G401 (cell line): ENCODE measurements at regions not wholly inside any gene's neighbourhood (a gene's known extent, or its start where the extent isn't known, plus 50 kb on each side); places are given as distances from the start of the nearest gene placed in this dataset.
A peak's percentile ranks its signal among the peaks of the same experiment; 100 is the strongest.
"Not testable (repeated sequence)": the region's sequence is repeated elsewhere in the genome, so short reads cannot be mapped to it uniquely, and the experiment has no call there.

Source experiments
- DNase-seq: peaks from one replicate; pipeline ENCODE4 v3.0.0-alpha.2; 2015; ENCODE audit warnings: low spot score
- in situ Hi-C: cut with HindIII; loops from 2 replicates; pipeline ENCODE4 v1.10.0; 2016; ENCODE audit warnings: low sequenced_read_pairs, mixed read lengths

DNA sequence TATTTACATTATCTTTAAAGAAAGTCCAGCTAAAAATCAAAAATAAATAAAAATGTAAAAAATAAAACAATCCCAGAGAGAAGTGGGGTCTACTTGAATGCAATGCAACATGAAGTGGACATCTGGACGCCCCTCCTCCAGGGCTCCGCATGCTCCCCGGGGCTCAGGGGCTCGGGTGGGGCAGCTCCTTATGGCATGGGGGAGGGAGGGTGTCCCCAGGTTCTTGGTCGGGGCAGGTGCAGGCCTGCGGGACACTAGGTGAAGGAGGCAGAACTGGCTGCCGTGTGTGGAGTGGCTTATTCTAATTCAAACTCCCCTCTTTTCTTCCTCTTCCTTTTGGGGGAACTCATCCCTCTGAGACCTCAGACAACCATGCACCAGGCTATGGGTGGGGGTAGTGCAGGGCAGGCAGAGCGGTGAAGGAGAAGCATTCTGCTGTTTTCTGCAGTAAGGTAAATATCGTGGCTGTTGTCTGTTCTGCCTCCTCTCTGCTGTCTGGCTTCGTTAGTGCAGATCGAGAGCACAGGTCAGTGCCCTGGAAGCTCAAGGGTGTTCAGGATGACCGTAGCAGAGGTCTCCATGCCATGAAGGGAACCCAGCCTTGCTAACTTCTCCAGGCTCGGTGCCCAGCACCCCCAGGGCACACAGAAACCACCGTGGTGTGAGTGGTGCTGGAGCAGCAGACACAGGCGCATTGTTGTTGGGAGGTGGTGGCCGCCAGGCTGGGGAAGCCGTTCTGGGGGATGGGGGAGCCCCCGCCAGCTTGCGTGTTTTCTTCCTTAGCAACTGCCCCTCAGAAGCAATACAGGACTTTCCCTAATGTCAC lies 82.6 kb downstream of the TTLL2 start:
- in situ Hi-C loops: no loop called here
- DNase-seq: no peak

DNA sequence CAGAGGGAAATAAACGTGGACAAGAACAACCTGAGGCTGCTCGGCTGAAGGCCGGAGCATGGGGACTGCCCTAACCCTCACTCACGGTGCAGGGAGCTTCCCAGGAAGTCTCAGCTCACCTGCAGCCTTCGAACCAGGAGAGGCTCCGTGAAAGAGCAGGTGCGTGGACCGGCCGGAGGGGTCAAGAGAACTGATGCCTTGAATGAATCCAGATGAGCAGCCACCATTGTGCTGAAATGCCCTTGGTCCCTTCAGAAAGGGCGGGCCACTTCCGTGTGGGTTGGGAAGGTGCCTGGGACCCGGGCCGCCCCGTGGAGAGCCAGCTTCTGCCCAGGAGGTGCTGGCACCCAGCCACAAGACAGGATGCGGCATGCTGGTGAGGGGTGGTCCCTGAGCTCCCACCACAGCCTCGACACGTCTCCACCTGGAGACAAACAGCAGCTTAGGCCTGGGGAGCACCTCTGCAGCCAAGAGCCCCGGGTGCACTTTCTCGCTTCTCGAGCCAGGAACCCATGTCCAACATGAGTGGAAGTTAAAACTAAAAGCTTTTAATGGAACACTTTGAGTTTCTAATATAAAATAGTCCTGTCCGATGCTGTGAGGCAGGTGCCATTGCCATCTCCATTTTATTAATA lies 83.5 kb downstream of the TTLL2 start:
- in situ Hi-C loops: no loop called here

DNA sequence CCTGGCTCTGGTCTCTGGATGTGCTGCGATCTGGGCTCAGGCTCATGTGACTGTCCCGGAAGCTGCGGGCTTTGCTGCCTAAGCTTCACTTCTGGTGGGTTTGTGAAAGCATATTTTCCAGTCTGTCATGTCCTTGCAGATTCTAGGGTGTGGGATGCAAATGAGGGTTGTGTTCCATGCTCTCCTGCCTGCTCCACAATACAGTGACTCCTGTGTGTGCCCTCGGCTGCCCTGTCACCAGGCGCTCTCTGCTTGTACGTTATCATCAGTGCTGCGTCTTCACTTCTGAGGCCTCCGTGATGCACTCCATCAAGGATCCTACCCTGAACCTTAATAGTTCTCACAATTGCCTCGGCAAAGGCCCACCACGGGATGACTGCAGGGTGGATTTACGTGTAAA lies 84.2 kb downstream of the TTLL2 start:
- DNase-seq: no peak
- in situ Hi-C loops: no loop called here

More for the DNA sequence above, 83.5 kb downstream of the TTLL2 start:
- no peak for DNase-seq

DNA sequence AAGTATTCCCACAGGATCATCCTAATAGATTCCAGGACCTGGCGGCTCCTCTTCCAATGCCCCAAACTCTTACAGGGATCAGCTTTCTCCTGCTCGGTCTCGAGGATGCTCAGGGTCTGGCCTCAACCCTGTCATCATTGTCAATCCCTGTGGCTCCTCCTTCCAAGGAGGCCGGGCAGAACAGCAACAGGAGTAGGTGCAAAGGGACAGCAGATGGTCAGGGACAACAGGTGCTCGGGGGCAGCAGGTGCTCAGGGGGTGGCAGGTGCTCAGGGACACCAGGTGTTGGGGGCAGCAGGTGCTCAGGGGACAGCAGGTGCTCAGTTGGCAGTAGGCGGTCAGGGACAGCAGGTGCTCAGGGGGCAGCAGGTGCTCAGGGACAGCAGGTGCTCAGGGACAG lies 84.8 kb downstream of the TTLL2 start:
- in situ Hi-C loops: no loop called here
- DNase-seq: peak; percentile 6

DNA sequence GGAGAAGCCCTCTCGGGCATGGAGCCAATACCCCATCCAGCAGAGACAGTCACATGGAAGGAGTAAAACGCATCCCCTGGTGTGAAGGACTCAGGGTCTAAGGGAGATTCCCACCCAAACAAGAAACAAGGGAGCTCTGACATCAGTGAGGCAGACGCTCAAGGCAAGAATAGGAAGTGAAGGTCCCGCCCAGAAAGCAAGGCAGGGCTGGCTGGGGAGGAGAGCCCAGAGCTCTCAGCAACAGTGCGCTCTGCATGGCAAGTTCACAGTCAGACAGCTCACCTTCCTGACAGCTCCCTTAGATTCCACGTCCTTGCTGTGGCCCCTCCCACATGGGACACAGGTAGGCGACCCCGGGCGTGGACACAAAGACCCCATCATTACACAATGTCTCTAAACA lies 85.6 kb downstream of the TTLL2 start:
- DNase-seq: no peak
- in situ Hi-C loops: no loop called here

DNA sequence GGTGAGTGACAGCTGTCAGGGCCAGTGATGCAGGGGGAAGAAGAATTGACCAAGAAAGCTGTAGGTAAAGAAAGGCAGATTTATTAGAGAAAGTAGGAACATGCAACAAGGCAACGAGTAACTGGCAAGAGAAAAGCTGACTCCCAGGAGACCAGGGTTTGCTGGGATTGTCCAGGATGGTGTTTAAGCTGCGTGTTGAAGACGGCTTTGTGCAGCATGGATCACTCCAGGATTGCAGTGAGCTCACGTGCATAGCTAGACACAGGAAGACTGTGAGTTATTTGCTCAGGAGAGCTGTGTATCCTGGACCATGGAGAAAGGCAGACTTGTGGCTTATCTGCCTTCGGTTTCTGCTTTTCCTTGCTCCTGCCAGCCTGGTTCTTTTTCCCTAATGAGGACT lies 87.6 kb downstream of the TTLL2 start:
- in situ Hi-C loops: no loop called here
- no peak for DNase-seq

DNA sequence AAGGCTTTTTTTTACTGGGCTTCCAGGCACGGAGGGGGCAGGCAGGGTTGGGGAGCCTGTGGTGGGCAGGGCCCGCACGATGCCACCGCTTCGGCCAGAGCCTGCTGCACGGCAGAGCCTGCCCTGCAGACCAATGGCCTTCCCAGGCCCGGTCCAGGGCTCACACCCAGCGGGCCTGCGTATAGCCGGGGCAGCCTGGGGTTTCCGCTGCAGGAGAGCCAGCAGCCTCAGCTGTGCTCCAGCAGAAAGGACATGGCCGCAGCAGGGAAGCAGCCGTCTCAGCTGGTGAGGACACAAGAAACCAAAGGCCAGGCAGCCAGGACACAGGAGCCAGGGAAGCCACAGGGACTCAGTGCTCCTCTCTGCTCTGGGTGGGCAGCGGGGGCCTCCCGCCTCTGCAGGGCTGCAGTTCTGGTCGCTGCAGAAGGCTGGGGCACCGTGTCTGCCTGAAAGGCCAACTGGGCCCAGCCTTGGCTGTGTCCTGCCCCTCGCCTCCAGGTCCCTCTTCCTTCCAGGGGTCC lies 90.6 kb downstream of the TTLL2 start:
- no peak for DNase-seq

DNA sequence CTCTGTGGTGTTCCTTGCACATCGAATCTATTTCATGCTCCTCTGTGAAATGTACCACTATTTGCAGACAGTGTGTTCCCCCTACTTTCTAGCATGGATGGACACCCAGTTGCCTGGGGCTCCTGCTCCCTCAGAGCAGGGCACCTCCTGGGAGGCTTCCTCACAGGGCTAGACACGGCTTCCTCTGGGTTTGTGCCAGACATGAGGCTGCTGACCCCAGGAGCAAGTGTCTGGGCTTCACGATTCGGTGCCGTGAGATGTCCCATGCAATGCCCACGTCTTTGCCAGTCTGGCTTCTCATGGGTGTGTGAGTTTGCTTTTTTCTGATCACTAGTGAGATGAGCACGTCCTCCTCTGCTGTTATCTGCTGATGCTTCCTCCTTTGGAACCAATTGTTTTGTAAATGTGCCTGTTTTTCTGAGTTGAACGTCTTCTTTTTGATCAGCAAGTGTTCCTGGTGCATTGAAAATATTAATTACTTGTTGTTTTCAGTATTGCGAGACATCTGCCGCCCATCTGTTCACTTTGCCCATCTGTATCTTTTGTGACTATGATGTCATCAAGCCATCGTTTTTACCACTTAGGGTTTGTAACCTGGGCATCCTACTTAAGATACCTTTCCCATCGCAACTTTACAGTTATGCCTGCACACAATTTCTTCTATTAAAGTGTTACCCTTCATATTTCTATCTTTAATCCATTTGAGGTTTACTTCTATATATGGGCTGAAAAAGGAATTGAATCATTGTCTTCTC lies 92.0 kb downstream of the TTLL2 start:
- in situ Hi-C loops: no loop called here
- no peak for DNase-seq

More for the DNA sequence above, 90.6 kb downstream of the TTLL2 start:
- in situ Hi-C loops: no loop called here

DNA sequence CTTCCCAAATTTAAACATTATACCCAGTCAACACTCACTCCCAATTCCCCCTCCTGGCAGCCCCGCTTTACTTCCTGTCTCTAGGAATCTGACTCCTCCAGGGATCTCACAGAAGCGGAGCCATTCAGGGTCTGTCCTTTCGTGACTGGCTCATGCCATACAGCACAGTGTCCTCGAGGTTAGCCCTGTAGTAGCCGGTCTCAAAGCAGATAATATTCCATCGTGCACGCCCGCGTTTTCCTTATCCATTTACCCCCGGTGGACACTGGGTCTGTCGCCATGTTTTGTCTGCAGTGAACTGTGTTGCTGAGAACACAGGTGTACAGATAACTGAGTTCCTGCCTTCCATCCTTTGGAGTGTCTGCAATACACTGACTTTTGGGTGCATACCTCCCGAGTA lies 95.3 kb downstream of the TTLL2 start:
- in situ Hi-C loops: no loop called here
- no peak for DNase-seq

DNA sequence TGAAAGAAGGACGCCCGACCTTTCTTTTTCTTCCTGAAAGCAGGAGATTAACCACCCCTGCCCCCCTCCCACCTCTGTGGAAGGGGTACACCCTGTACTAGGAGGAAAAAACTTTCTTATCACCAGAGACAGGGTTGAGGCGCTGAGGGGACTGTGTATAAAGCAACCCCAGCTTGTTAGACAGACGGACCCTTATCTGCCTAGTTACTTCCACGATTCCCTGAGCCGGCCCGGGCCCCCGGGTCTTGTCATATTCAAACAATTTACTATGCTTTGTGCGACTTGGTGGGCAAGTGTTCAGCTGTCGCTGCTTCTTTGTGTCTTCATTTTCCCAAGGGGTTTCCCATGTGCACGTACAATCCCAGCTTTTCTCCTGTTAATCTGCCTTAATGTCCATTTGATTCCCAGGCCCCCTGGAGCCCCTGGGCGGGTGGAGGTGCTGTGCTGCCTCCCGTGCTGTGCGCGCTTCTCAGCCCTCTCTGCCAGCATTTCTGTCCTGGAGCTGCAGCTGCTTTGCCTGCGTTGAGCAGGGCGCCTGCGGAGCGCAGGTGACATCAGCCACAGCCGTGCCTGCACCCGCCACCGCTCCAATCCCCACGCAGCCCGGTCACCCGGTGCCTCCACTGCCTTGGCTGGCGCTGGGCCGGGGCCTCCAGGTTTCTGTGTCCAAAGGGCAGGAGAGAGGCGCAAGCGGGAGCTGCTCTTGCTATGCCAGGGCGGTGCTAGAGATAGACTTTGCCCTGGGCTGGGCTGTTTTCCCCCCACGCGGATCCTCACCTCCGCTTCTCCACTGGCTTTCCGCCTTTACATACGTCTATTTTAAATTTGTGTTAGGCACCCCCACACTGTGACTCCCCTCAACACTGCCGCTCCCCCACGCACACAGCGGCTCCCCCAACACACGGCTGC lies 96.2 kb downstream of the TTLL2 start:
- DNase-seq: no peak
- in situ Hi-C loops: no loop called here

DNA sequence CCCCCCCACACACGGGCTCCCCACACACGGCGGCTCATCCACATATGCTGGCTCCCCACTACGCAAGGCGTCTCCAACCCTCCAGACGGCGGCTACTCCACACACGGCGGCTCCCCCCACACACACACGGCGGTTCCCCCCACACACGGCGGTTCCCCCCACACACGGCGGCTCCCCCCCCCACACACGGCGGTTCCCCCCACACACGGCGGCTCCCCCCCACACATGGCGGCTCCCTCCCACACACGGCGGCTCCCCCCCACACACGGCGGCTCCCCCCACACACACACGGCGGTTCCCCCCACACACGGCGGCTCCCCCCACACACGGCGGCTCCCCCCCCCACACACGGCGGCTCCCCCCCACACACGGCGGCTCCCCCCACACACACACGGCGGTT lies 97.1 kb downstream of the TTLL2 start:
- in situ Hi-C loops, DNase-seq: not testable (repeated sequence)

DNA sequence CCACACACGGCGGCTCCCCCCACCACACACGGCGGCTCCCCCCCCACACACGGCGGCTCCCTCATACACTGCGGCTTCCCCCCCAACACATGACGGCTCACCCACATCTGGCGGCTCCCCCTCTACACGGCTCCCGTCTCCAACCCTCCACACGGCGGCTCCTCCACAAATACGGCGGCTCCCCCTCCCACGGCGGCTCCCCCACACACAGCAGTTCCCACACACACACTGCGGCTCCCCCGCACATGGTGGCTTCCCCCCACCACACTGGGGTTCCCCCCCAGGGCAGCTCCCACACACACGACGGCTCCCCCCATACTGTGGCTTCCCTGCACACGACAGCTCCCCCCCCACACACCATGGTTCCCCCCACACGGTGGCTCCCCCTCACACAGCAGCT lies 98.0 kb downstream of the TTLL2 start:
- no peak for DNase-seq
- in situ Hi-C loops: no loop called here

DNA sequence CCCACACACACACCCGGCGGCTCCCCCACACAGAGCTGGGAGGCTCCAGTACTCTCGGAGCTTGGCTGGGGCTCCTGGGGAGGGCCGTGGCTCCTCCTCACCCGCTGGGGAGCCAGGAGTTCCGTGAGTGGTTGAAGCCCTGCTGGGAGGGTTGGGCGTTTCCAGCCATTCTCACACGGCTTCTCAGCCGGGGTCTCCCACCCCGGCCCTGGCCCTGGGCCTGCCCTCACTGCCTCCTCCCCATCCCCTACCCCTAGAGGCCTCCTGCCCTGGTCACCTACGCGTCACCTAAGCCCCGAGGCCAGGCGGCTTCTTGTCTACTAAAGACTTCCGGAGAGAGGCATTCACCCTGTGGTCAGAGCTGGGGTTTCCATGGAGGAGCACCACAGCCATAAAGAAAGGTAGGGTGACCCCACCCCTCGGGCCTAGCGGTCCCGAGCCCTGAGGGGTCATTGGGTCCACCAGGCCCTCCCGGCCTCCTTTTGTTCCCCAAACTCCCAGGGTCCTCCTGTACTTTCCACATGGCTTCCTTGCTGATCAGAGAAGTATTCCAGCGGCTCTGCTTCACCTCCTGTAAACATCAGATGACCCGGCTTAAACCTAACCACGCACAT lies 99.3 kb downstream of the TTLL2 start:
- in situ Hi-C loops: no loop called here
- DNase-seq: no peak

DNA sequence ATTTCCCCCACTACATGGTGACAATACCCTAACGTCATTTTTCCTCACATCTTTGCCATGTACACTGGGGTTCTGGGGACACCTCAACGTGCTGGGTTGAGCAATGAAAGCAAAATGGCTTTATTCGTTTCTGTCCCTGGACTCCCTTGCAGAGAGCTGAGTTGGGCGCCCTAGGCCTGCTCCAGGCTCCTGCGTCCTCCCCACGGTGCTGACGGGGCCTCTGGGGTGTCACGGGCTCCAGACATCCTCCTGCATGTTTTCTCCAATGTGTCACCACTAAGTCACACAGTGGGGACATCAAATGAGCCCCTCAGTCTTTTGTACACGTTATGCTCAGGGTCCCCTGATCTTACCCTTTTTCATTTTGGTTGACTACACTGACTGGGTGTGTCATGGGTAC lies 99.8 kb downstream of the TTLL2 start:
- in situ Hi-C loops: no loop called here
- no peak for DNase-seq

DNA sequence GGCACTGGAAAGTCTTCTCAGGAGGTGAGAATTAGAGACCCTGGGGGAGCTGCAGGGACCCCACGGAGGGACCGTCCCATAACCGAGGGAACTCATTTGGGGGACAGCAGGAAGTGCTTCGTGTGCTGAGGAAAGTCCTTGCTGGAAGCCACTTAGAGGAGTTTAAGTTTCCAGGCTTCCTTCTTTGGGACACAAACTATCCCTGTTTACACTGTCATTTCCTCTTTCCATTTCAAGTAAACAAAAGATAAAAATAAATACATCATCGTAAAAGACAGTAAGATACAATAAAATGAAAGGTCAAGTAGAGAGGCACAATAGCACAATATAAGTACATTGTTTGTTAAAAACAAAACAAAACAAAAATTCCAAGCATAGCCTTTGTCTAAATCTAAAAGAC lies 101.2 kb downstream of the TTLL2 start:
- in situ Hi-C loops: no loop called here
- DNase-seq: no peak

DNA sequence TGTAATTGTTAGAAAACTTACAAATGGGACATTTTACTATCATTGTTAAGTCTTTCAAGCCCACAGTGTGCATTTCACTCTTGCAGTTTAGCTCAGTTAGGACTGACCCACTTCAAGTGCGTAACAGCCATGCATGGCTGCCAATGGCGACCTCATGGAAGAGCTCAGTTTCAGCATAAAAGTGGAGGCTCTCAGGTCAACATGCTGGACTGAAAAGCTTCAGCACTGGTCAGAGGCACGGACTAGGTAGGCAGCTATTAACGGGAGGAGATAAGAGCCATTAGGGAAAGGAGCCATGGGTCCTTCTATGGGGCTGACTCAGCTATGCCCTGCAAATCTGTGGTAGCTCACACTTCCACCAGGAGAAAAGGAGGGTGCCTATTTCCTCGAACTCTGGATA lies 101.8 kb downstream of the TTLL2 start:
- no peak for DNase-seq
- in situ Hi-C loops: no loop called here

DNA sequence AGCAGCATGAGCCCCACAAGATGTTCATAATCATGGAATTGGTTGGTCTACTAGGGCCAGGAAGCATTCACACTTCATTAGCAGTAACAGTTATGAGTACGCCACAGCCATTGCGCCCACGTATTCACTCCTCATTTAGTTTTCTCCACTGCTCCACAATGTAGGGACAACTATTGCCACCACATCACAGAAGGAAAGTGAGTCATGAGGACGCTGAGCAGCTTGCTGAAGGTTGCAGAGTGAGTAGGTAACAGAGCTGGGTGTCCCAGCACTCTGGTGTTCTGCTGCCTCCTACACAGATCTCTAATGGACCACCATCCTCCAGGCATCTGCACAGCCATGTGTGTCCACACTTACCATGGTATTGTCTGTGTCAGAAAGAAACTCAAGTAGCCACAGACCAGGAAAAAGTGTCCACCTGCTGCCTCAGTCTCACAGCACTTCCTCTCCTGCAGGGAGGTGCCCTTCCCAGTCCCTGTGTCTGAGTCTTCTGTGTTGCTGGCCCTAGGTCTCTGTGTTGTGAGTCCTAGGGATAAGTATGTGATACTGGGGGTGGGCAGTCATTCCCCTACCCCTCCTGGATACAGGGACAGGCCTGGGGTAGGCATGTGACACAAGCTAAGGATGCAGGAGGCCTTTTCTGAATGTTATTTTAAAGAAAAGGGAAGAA lies 103.9 kb downstream of the TTLL2 start:
- in situ Hi-C loops: no loop called here
- no peak for DNase-seq

DNA sequence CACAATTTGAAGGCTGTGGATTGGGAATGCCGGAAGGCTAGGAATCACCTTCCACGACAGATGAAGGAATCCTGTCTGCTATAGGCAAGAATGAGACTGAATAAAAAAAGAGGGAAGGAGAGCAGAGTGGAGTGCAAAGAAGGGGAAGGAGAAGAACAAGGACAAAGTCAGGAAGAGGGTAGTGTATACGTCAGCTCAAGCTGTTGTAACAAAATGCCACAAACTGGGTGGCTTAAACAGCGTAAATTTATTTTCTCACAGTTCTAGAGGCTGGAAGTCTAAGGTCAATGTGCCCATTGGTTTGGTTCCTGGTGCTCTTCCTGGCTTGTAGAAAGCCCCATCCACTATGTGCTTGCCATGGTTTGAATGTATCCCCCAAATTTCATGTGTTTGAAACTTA lies 104.5 kb downstream of the TTLL2 start:
- in situ Hi-C loops: no loop called here
- no peak for DNase-seq
